Fibroblast of the aortic adventitia (primary cell): ENCODE measurements at regions not wholly inside any gene's neighbourhood (a gene's known extent, or its start where the extent isn't known, plus 50 kb on each side); places are given as distances from the start of the nearest gene placed in this dataset. TPM values are rescaled to one million over a fixed set of nuclear protein-coding genes. Genes with fewer than 3 reads are reported as not detected.

Source experiments
- DNase-seq: peaks from one replicate; pipeline ENCODE4 v3.0.0-alpha.2; 2010; ENCODE audit warnings: low read depth
- H3K4me3 ChIP-seq: 2 replicates; pipeline ENCODE4 v1.5.1; 2011; ENCODE audit warnings: low read depth, mild to moderate bottlenecking, control low read depth, low read length, moderate library complexity
- CTCF ChIP-seq: IDR thresholded peaks from 2 replicates; pipeline ENCODE4 v1.5.1; 2011; ENCODE audit warnings: mild to moderate bottlenecking, low read length, control low read depth, inconsistent platforms; ENCODE audit not compliant: insufficient read depth
- small RNA-seq: library from RNA; depleted of rRNA; stranded (forward); fragments of <200 nt; gene quantifications from one replicate; pipeline ENCODE3, GENCODE V24; 2012

GRCh38 chr12:114733919-114734318 lies 49.9 kb upstream of the TBX3 start:
- no peak for TF ChIP-seq CTCF
- DNase-seq, result no peak
- H3K4me3 ChIP-seq, result no peak overlapping the region

Small RNAs in the stretch of these regions (small RNA-seq; reads per million reads assigned to genes)
- gene AC009804.1 (not detected), gene RF00275 (not detected), gene RF00443 (not detected), gene RN7SL865P (not detected)
